Activated T-helper 9 cell treated with anti-CD3 and anti-CD28 coated beads, Interleukin-2, amount 50 U/mL, for 16 hours (primary cell): ENCODE measurements at regions not wholly inside any gene's neighbourhood (a gene's known extent, or its start where the extent isn't known, plus 50 kb on each side); places are given as distances from the start of the nearest gene placed in this dataset.
A peak's percentile ranks its signal among the peaks of the same experiment; 100 is the strongest.
"Not testable (repeated sequence)": the region's sequence is repeated elsewhere in the genome, so short reads cannot be mapped to it uniquely, and the experiment has no call there.

Experiments used
- DNase-seq: peaks from one replicate; pipeline ENCODE4 v3.0.0-alpha.2; 2020; ENCODE audit warnings: low read depth

- not testable (repeated sequence) for DNase-seq
Observed at GRCh38 chr7:6882321-6882721, 56.2 kb upstream of the CCZ1B start.

DNA sequence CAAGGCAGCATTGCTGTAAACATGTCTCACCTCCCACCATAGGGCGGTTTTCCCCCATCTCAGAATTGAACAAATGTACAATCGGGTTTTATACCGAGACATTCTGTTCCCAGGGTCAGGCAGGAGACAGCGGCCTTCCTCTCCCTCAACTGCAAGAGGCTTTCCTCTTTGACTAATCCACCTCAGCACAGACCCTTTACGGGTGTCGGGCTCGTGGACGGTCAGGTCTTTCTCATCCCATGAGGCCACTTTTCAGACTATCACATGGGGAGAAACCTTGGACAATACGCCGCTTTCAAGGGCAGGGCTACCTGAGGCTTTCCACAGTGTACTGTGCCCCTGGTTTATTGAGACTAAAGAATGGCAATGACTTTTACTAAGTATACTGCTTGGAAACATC lies 57.7 kb upstream of the CCZ1B start:
- not testable (repeated sequence) for DNase-seq

DNA sequence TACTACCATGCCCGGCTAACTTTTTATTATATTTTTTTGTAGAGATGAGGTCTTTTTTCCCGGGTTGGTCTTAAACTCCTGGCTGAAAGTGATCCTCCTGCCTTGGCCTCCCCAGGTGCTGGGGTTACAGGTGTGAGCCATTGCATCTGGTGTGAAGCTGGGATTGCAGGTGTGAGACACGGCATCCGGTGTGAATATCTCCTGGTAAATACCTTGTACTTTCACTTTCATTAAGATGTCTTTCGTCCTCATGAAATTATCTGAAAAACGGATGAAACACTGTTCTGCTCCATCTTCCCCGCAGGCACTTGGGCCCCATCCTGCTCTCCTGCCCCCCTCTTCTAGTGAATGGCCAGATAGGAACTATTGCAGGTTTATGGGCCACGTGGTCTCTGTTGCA lies 60.1 kb upstream of the CCZ1B start:
- DNase-seq: no peak

DNA sequence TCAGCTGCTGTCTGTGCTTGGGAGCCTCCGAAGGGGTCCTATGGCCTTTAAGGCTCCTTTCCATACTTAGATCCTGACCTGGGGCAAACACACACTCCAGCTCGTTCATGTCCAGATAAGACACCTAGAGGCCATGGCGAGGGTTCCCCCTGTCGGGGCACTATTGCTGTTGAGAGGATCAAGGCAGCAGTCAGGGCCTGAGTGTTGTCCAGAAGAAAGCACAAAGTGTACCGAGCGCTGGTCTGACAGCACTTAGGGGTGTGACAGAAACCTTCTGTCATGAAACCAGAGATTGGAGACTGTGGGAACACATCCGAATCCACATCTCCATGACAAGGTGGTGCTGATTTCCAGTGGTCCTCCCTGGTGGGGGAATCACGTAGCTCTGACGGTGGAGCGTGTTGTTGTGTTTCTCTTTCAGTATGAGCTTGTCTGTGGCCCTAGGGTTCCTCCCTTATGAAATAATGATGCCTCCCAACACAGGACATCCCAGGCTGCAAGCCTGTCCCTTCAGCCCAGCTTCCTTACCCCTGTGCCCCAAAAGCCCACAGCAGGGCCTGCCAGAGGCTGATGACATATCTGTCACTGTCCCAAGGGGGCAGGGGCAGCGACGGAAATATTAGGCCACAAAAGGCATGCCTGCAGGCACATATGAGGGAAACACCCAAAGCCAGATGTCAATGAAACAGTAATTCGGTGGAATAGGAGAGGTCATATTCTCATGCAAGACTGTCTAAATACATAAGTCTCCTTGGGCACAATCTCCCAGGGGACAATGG lies 62.4 kb upstream of the CCZ1B start:
- DNase-seq: not testable (repeated sequence)

GRCh38 chr7:6889252-6889812 lies 63.3 kb upstream of the CCZ1B start:
- no peak for DNase-seq

DNA sequence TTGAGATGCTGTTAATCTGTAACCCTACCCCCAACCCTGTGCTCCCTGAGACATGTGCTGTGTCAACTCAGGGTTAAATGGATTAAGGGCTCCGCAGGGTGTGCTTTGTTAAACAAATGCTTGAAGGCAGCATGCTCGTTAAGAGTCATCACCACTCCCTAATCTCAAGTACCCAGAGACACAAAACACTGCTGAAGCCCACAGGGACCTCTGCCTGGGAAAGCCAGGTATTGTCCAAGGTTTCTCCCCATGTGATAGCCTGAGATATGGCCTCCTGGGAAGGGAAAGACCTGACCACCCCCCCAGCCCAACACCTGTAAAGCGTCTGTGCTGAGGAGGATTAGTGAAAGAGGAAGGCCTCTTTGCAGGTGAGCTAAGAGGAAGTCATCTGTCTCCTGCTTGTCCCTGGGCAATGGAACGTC lies 76.0 kb upstream of the CCZ1B start:
- not testable (repeated sequence) for DNase-seq

DNA sequence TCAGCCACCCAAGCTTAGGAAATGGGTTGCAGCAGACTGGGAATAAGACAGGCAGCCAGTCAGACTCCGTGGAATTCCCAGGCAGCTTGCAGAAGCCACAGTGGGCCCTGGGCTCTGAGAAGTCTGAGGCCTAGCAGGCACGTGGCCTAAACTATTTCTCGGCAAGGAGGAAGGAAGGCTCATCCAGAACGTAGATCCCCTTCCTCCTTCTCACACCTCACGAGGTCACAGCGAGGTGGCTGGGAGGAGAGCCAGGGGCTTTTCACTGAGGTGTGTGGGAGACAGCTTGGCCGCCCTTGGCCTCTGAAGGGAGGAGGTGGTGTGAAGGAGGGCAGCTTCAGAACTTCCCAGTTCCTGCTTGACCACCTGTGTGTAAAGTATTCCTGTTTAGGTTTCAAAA lies 77.2 kb upstream of the CCZ1B start:
- not testable (repeated sequence) for DNase-seq

DNA sequence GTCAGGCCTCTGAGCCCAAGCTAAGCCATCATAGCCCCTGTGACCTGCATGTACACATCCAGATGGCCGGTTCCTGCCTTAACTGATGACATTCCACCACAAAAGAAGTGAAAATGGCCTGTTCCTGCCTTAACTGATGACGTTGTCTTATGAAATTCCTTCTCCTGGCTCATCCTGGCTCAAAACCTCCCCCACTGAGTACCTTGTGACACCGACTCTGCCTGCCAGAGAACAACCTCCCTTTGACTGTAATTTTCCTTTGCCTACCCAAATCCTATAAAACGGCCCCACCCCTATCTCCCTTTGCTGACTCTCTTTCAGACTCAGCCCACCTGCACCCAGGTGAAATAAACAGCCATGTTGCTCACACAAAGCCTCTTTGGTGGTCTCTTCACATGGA lies 77.7 kb upstream of the CCZ1B start:
- DNase-seq: not testable (repeated sequence)

GRCh38 chr7:6917258-6917657 lies 91.2 kb upstream of the CCZ1B start:
- no peak for DNase-seq

DNA sequence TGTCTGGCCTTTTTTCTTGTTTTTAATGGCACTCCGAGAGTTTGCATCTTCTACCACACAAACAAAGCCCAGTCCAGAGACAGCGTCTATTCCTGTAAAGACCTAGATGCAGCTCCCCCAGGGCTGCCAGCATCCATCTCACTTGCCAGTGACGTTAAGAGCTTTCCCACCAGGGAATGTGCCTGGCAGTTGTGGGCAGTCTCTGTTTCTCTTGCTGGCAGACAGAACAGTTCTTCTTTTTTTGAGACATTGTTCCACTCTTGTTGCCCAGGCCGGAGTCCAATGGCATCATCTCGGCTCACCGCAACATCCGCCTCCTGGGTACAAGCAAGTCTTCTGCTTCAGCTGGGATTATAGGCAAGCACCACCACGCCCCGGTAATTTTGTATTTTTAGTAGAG lies 93.1 kb upstream of the CCZ1B start:
- DNase-seq: not testable (repeated sequence)

DNA sequence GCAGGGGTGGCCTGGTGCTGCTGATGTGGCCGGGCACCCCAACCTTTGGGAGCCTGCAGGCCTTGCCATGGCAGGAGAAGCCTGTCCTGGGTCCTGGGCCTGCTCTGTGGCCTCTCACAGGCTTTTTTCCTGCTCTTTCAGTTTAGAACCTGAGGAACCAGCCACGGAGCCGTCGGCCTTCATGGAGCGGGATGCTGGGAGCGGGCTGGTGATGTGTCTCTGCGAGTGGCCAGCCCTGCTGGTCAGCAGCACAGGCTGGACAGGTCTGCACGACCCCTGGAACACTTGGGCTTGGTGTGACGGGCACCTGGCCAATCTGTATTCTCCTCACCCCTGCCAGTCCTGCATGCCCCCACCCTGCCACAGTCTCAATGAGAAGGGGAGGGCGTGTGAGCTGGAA lies 98.4 kb upstream of the CCZ1B start:
- not testable (repeated sequence) for DNase-seq

GRCh38 chr7:6926193-6927174 lies 100.4 kb upstream of the CCZ1B start:
- DNase-seq: not testable (repeated sequence)

DNA sequence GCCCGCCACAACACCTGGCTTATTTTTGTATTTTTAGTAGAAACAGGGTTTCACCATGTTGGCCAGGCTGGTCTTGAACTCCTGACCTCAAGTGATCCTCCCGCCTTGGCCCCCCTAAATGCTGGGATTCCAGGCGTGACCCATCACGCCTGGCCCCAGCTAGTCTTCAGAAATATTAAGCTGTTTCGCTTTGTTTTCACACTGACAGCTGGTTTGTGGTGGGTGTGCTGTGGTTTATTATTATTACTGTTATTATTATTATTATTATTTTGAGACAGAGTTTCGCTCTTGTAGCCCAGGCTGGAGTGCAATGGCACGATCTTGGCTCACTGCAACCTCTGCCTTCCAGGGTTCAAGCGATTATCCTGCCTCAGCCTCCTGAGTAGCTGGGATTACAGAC lies 101.6 kb upstream of the CCZ1B start:
- DNase-seq: not testable (repeated sequence)

DNA sequence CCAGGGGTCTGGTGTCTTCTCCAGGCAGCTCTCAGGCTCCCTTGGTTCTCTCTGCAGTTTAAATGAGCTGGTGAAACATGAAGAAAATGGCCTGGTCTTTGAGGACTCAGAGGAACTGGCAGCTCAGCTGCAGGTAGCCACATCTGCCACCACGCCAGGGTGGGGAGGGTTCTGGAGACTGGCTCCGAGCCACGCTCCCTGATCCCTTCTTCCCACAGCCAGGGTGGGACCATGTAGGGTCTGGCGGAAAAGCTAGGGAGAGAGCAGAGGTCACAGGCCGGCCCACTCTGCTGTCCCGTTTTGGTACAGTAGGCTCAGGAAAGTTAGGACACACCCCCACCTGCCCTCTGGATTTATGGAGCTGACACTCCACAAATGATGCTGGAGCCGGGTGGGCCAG lies 103.5 kb upstream of the CCZ1B start:
- not testable (repeated sequence) for DNase-seq

DNA sequence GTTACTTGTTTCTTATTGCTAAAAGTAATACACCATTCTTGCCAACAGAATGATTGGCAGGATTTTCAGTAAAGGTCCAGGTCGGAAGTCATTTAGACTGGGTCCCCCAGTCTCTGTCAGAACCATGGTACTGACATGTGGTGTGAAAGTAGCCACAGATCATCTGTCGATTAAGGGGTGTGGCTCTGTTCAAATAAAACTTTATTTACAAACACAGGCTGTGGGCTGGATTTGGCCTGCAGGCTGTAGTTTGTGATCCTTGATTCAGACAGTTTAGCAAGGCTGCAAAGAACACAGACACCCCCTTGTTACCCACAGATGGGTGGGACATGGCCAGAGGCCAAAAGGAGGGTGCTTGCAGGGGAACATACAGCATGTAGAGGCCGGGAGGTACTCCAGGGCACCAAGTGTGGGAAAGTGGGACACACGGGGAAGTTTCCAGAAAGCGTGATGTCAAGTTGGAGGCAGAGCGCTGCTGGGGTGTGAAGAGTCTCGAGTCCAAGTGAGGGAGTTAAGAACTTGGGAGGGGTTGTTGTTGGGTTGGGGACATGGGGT lies 104.1 kb upstream of the CCZ1B start:
- DNase-seq: not testable (repeated sequence)

- DNase-seq: peak; percentile 8
Observed at GRCh38 chr7:6930787-6931186, 104.7 kb upstream of the CCZ1B start.

GRCh38 chr7:6931456-6931855 lies 105.4 kb upstream of the CCZ1B start:
- DNase-seq: not testable (repeated sequence)

DNA sequence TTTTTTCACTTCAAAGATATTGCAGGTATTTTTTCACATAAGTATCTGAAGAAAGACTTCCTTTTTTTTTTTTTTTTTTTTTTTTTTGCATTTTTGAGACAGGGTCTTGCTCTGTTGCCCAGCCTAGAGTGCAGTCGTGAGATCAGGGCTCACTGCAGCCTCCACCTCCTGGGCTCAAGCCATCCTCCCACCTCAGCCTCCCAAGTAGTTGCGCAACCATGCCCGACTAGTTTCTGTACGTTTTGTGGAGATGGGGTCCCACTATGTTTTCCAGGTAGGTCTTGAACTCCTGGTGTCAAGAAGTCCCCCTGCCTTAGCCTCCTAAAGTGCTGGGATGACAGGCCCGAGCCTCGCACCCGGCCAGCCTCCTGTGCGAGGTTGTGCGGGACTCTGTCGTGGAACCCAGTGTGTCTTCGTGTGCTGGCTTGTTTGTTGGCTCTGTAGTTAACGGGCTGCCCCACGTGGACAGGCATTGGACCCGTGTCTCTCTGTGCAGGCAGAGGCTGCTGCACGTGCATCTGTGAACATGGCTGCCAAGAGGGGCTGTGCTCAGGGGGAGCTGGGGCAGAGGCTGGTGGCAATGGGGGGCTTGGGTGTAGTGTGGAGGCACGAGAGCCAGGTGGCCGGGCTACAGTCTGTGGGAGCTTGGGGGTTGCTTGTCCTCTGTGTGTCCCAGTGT lies 108.0 kb upstream of the CCZ1B start:
- DNase-seq: not testable (repeated sequence)

DNA sequence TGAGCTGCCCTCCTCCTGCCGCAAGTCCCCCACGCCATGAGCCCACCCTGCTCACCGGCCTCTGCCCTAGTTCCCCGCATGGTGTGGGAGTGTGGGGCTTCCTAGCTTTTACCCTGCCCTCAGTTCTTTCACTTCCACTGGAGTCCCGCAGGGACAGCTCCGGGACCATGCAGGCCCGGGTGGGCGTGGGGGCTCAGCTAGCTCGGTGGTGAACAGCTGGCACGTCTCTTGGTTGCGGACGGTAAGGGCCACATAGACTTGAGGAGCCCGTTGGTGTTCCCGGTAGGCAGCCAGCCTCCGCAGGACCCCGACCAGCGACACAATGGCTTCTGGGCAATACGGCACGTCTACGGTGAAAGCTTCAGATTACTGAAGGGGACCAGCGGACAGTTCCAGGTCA lies 108.9 kb upstream of the CCZ1B start:
- DNase-seq: no peak

- DNase-seq: not testable (repeated sequence)
Observed at GRCh38 chr7:6936626-6937025, 110.6 kb upstream of the CCZ1B start.

DNA sequence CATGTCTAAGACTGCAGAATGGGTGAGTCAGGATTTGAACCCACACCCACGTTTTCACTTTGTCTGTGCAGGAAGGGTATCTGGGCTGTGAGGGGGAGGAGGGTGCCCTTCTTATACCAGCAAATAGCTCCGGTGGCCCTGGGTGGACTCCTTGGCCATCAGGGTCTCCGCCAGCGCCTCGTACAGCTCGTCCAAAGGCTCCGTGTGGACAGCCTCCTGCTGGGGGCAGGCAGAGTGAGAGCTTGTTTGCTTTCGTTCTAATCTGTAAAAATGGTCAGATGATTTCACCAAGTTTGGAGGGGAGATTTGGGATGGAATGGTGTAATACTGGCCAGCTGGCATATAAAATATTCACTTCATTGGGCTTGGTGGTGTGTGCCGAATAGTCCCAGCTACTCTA lies 111.7 kb upstream of the CCZ1B start:
- not testable (repeated sequence) for DNase-seq

GRCh38 chr7:6938284-6938683 lies 112.2 kb upstream of the CCZ1B start:
- not testable (repeated sequence) for DNase-seq
